Astrocyte of the cerebellum (primary cell): ENCODE measurements at regions not wholly inside any gene's neighbourhood (a gene's known extent, or its start where the extent isn't known, plus 50 kb on each side); places are given as distances from the start of the nearest gene placed in this dataset.

ENCODE experiments used
- DNase-seq: peaks from one replicate; pipeline ENCODE4 v3.0.0-alpha.2; 2011; ENCODE audit warnings: low read depth
- H3K4me3 ChIP-seq: 2 replicates; pipeline ENCODE4 v1.5.1; 2011; ENCODE audit warnings: mild to moderate bottlenecking, low read depth, low read length, moderate library complexity
- in situ Hi-C: cut with HindIII; loops from 2 replicates; pipeline ENCODE4 v1.10.0; 2017; ENCODE audit warnings: low sequenced_read_pairs
- TF ChIP-seq, protein P1 (sequence below): IDR thresholded peaks from 2 replicates; pipeline ENCODE4 v1.5.1; 2012; ENCODE audit warnings: low read length, low read depth, moderate library complexity, mild to moderate bottlenecking; ENCODE audit errors: missing control alignments

DNA sequence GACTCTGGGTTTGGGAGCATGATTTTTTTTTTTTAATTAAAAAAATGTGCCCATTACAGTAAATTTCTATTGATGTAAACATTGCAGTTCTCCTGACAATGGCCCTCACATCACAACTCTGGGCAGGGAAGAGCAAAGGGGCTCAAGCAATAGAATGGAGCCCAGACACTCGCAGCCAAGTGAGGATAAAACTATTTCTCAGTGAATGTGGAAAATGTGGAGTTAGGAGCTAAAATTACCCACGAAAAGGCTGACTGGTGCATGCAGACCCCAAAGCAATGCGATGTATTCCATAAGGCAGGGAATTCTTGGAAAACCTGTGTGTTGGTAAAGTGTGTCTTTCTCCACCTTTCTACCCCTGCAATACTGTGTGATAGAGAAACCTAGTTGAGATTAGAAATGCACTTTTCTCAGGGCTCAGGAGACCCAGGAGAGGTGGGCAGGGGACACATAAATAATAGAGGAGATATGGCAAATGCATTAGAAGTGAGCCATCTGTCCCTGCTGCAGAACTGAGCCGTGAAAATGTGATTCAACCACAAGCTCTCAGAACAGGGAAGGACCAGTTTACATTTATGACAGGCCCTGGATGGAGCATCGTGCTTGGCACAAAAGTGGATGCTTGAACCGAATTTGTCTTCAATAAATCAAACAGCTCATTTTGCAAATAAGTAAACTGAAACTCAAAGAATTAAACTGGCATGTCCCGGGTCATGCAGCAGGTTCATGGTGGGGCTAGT lies 100.1 kb downstream of the MYCN start:
- in situ Hi-C loops: no loop called here
- TF ChIP-seq, protein P1, sequence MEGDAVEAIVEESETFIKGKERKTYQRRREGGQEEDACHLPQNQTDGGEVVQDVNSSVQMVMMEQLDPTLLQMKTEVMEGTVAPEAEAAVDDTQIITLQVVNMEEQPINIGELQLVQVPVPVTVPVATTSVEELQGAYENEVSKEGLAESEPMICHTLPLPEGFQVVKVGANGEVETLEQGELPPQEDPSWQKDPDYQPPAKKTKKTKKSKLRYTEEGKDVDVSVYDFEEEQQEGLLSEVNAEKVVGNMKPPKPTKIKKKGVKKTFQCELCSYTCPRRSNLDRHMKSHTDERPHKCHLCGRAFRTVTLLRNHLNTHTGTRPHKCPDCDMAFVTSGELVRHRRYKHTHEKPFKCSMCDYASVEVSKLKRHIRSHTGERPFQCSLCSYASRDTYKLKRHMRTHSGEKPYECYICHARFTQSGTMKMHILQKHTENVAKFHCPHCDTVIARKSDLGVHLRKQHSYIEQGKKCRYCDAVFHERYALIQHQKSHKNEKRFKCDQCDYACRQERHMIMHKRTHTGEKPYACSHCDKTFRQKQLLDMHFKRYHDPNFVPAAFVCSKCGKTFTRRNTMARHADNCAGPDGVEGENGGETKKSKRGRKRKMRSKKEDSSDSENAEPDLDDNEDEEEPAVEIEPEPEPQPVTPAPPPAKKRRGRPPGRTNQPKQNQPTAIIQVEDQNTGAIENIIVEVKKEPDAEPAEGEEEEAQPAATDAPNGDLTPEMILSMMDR: no peak
- H3K4me3 ChIP-seq: no peak overlapping the region
- no peak for DNase-seq

DNA sequence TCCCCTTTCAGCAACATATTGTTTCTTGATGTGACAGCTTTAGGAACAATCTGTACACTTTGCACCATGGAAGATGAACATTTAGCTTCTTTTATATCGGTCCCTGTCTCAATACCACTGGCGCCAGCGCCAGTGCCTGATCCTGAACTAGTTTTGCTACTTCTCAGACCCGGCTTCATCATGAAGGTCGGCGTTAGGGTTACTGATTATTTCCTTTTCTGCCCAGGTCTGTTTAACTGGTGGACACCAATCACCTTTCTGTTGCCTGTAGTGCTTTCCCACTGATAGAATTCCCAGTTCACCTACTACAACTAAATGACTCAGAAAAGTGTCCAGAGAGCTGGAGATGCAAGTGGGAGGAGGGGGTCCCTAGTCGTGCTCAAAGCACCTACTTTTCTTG lies 99.5 kb downstream of the MYCN start:
- no peak overlapping the region for H3K4me3 ChIP-seq
- no peak for DNase-seq
- in situ Hi-C loops: no loop called here
- TF ChIP-seq, protein P1: no peak

DNA sequence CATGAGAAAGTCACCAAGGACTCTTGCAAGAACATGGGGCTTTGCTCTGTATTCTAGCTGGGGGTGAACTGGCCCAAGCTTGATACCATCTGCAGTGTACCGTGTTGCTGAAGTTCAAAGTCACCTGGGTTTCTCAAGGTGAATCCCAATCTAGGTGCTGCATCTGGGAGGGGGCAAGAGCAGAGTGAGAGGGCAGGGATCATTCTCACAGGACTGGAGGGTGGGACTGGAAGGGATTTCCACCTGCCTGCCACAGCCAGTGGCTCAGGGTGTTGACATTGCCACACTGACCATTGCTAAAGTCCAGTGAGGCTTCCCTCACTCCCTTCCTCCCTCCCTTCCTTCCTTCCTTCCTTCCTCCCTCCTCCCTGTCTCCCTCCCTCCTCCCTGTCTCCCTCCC lies 98.7 kb downstream of the MYCN start:
- TF ChIP-seq, protein P1: no peak
- DNase-seq: no peak
- no peak overlapping the region for H3K4me3 ChIP-seq
- in situ Hi-C loops: no loop called here

DNA sequence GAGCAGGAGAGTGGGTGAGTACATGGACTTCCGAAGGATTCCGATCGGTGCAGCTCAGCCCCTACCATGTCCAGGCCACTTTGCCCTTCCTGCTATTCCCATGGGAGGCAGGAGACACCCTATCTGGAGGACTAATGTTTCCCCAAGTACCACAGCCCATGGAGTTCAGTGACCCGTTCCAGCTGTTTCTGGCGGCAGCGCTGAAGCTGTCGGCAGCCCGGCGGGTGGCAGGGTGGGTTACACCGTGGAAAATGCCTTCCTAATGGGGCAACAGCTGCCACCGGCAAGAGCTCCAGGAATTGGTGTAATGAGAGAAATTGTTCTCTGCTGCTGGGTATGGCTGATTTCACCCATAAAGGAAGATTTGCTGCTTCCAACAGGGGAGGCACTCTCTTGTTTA lies 98.3 kb downstream of the MYCN start:
- H3K4me3 ChIP-seq: no peak overlapping the region
- DNase-seq: no peak
- in situ Hi-C loops: no loop called here
- TF ChIP-seq, protein P1: no peak

DNA sequence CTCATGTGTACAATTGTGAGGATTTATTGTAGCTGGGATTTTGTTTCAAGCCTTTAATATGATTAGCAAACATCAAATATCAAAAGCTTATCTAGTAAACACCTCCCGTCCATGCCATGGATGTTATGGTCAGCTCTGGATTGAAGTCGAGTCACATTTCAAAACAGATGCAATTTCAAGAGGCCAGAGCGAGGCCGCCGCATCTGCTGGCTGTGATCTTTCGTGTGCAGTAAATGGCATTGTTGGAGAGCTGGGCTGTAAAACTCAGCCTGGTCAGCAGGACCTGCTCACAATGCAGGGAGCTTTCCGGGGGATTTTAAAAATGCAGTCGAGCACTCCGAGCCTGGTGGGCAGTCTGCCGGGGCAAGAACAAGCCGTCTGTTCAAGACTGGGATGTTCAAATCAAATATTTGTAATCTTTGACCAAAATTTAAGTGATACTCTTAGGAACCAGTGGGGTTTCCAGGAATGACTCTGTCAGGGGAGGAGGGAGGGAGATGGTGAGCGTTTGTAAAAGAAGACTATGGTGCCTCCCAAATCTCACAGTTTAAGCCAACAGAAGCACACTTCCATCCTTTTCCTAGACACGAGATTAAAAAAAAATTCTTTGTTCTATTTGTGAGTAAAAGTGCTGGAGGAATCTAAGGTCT lies 97.6 kb downstream of the MYCN start:
- H3K4me3 ChIP-seq: no peak overlapping the region
- TF ChIP-seq, protein P1: no peak
- DNase-seq: no peak
- in situ Hi-C loops: no loop called here

DNA sequence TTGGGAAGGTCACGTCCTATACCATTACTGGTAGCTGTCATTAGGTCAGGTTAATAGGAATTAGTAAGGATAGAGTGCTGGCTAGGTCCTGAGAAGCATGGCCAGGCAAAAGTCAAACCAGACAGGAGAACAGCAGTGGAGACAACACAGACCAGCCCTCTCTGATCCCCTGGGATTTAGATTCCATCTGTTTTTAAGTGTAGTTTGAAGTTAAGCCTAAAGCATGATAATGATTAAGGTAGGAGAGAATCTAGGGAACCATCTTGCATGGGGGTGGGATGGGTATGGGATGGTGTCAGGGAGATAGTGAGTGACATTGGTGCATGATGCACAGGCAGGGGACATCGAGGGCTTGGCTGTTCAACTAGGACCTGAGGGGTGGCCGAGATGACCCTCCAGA lies 96.6 kb downstream of the MYCN start:
- in situ Hi-C loops: no loop called here
- TF ChIP-seq, protein P1: no peak
- no peak overlapping the region for H3K4me3 ChIP-seq

More for the DNA sequence above, 96.6 kb downstream of the MYCN start:
- no peak for DNase-seq
